Smooth muscle cell (in vitro differentiated cells): ENCODE measurements at regions not wholly inside any gene's neighbourhood (a gene's known extent, or its start where the extent isn't known, plus 50 kb on each side); places are given as distances from the start of the nearest gene placed in this dataset.

Experiments
- DNase-seq: peaks from one replicate; lab custom pipeline; 2025; ENCODE audit not compliant: unreplicated experiment; lab: John Stamatoyannopoulos, UW
- H2AFZ ChIP-seq: fragments of 200-600 bp; sonication (generic); 2 replicates; pipeline ENCODE4 v1.6.0; 2016; ENCODE audit warnings: antibody characterized with exemption, low read depth, mild to moderate bottlenecking
- H3F3A ChIP-seq: fragments of 200-600 bp; sonication (generic); 2 replicates; pipeline ENCODE4 v1.6.0; 2017; ENCODE audit warnings: antibody characterized with exemption, low read depth
- H3K27ac ChIP-seq: fragments of 200-600 bp; sonication (generic); 2 replicates; pipeline ENCODE4 v1.5.1; 2016; ENCODE audit warnings: low read depth, mild to moderate bottlenecking
- H3K27me3 ChIP-seq: fragments of 200-600 bp; sonication (generic); 2 replicates; pipeline ENCODE4 v1.6.1; 2016; ENCODE audit warnings: low read depth, mild to moderate bottlenecking
- H3K36me3 ChIP-seq: fragments of 200-600 bp; sonication (generic); 2 replicates; pipeline ENCODE4 v1.5.1; 2016; ENCODE audit warnings: low read depth
- H3K4me1 ChIP-seq: fragments of 200-600 bp; sonication (generic); 2 replicates; pipeline ENCODE4 v1.5.1; 2016; ENCODE audit warnings: low read depth
- H3K4me2 ChIP-seq: fragments of 200-600 bp; sonication (generic); 2 replicates; pipeline ENCODE4 v1.6.0; 2016; ENCODE audit warnings: mild to moderate bottlenecking
- H3K4me3 ChIP-seq: fragments of 200-600 bp; sonication (generic); 2 replicates; pipeline ENCODE4 v1.5.1; 2016; ENCODE audit warnings: mild to moderate bottlenecking
- H3K79me2 ChIP-seq: fragments of 200-600 bp; sonication (generic); 2 replicates; pipeline ENCODE4 v1.6.0; 2016; ENCODE audit warnings: low read depth, mild to moderate bottlenecking
- H3K9ac ChIP-seq: fragments of 200-600 bp; sonication (generic); 2 replicates; pipeline ENCODE4 v1.6.0; 2016; ENCODE audit warnings: low read depth
- H3K9me3 ChIP-seq: fragments of 200-600 bp; sonication (generic); replicated peaks from 2 replicates; pipeline ENCODE4 v1.5.1; 2016; ENCODE audit warnings: low read depth
- H4K20me1 ChIP-seq: fragments of 200-600 bp; sonication (generic); 2 replicates; pipeline ENCODE4 v1.6.0; 2016; ENCODE audit warnings: low read depth
- CTCF ChIP-seq: fragments of 200-600 bp; sonication (generic); IDR thresholded peaks from 2 replicates; pipeline ENCODE4 v1.5.1; 2017; ENCODE audit warnings: borderline replicate concordance, mild to moderate bottlenecking, antibody characterized with exemption; ENCODE audit not compliant: insufficient read depth, poor library complexity, severe bottlenecking
- WGBS: methylation state at CpG from one replicate; pipeline ENCODE4 v1.1.7; 2016; ENCODE audit warnings: low lambda C conversion rate; 5-methylcytosine and 5-hydroxymethylcytosine counted together

- TF ChIP-seq CTCF = no peak
- no peaks in the 10 kb centered on the region for H3K4me1 ChIP-seq
- peaks cover 11% of the 10 kb centered on the region for H3K27me3 ChIP-seq
Measured at GRCh38 chr14:97388408-97388807, 591.2 kb downstream of the VRK1 start.

GRCh38 chr14:97390096-97390724 is 593.0 kb downstream of the VRK1 start:
- 88% methylated on average over 4 of the region's 4 CpGs for WGBS
- Histone ChIP-seq H4K20me1 (no peaks in the 10 kb centered on the region), H3K79me2 (no peaks in the 10 kb centered on the region), H3K4me3 (no peak overlapping the region), H3K36me3 (no peaks in the 10 kb centered on the region), H2AFZ (no peak overlapping the region), H3K27ac (no peak overlapping the region), H3K4me1 (no peaks in the 10 kb centered on the region), H3K27me3 (peaks cover 14% of the 10 kb centered on the region), H3K4me2 (no peak overlapping the region), H3K9ac (no peak overlapping the region), H3K9me3 (no peaks in the 10 kb centered on the region), H3F3A (no peaks in the 10 kb centered on the region)
- no peak for TF ChIP-seq CTCF
- no peak for DNase-seq

More at GRCh38 chr14:97388408-97388807, 591.2 kb downstream of the VRK1 start:
- no peaks in the 10 kb centered on the region for H4K20me1 ChIP-seq
- no peak overlapping the region for H3K27ac ChIP-seq
- H3K79me2 ChIP-seq = no peaks in the 10 kb centered on the region
- no peak overlapping the region for H2AFZ ChIP-seq
- H3F3A ChIP-seq = no peaks in the 10 kb centered on the region
- H3K9ac ChIP-seq = no peak overlapping the region
- H3K9me3 ChIP-seq = no peaks in the 10 kb centered on the region
- H3K4me2 ChIP-seq = no peak overlapping the region
- WGBS = 66% methylated on average over 9 of the region's 9 CpGs
- H3K4me3 ChIP-seq = no peak overlapping the region
- no peak for DNase-seq
- H3K36me3 ChIP-seq = no peaks in the 10 kb centered on the region

GRCh38 chr14:97393244-97393643 is 596.1 kb downstream of the VRK1 start:
- no peak overlapping the region for H3K4me3 ChIP-seq
- TF ChIP-seq CTCF = no peak
- no peaks in the 10 kb centered on the region for H3K36me3 ChIP-seq
- H3K4me2 ChIP-seq = no peak overlapping the region
- no peak overlapping the region for H3K27ac ChIP-seq
- H3K4me1 ChIP-seq = no peaks in the 10 kb centered on the region
- H3K9me3 ChIP-seq = no peaks in the 10 kb centered on the region
- no peaks in the 10 kb centered on the region for H3F3A ChIP-seq
- no peak overlapping the region for H2AFZ ChIP-seq
- H4K20me1 ChIP-seq = no peaks in the 10 kb centered on the region
- 82% methylated on average over 6 of the region's 6 CpGs for WGBS
- no peak overlapping the region for H3K9ac ChIP-seq
- no peaks in the 10 kb centered on the region for H3K79me2 ChIP-seq
- DNase-seq = no peak
- H3K27me3 ChIP-seq = peaks cover 8% of the 10 kb centered on the region

GRCh38 chr14:97395068-97395467 is 597.9 kb downstream of the VRK1 start:
- no peak for DNase-seq
- Histone ChIP-seq H4K20me1 (no peaks in the 10 kb centered on the region), H3K9me3 (no peaks in the 10 kb centered on the region), H3K4me2 (no peak overlapping the region), H3K27ac (no peak overlapping the region), H3F3A (no peaks in the 10 kb centered on the region), H3K4me3 (no peak overlapping the region), H3K79me2 (no peaks in the 10 kb centered on the region), H3K27me3 (peaks cover 8% of the 10 kb centered on the region), H3K9ac (no peak overlapping the region), H2AFZ (no peak overlapping the region), H3K36me3 (no peaks in the 10 kb centered on the region), H3K4me1 (no peaks in the 10 kb centered on the region)
- WGBS = 90% methylated on average over 4 of the region's 4 CpGs
- no peak for TF ChIP-seq CTCF
